ENCODE measurements at regions not wholly inside any gene's neighbourhood (a gene's known extent, or its start where the extent isn't known, plus 50 kb on each side); places are given as distances from the start of the nearest gene placed in this dataset.

GRCh38 chr18:29084120-29084519 is 907.2 kb upstream of the CDH2 start:
- TF ChIP-seq CTCF (IDR thresholded peaks at IDR 0.05; ENCODE audit: insufficient read depth, low read length) (no peak), POLR2AphosphoS5 (IDR thresholded peaks at IDR 0.05; ENCODE audit: low read depth) (no peak), SPI1 (IDR thresholded peaks at IDR 0.05; ENCODE audit: borderline replicate concordance, low read depth) (no peak)
